T-helper 1 cell treated with Interleukin-12 subunit alpha and Interleukin-12 subunit beta and Interleukin-4 antibody, amounts not matched to agents 30 ng/mL and 1 ng/mL, for 36 hours (primary cell): ENCODE measurements at regions not wholly inside any gene's neighbourhood (a gene's known extent, or its start where the extent isn't known, plus 50 kb on each side); places are given as distances from the start of the nearest gene placed in this dataset.

Source experiments
- intact Hi-C: fragments of 100-400 bp; cut with micrococcal nuclease; formaldehyde crosslinking; loops from one replicate; pipeline ENCODE4 v1.15.1; 2024

DNA sequence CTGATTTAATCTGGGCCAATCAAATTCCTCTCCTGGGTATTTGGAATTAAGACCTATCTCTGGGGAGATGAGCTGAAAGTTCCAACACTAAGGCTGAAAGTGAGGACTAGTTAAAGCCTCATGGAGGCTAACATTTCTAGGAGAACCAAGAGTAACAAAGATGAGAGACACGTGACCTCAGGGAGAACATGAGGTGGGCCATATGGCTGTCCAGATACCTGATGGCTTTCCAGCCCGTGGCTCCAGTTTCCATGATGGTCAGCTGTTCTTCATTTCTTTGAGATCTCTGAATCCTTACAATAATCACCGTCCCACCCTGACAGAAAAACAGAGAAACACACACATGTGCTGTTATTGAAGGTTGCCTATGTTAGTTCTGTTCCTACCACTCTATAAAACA is 66.1 kb downstream of the LEPR start:
- intact Hi-C loops, result no loop called here

GRCh38 chr1:65489481-65489880 is 69.0 kb downstream of the LEPR start:
- intact Hi-C loops, result no loop called here

DNA sequence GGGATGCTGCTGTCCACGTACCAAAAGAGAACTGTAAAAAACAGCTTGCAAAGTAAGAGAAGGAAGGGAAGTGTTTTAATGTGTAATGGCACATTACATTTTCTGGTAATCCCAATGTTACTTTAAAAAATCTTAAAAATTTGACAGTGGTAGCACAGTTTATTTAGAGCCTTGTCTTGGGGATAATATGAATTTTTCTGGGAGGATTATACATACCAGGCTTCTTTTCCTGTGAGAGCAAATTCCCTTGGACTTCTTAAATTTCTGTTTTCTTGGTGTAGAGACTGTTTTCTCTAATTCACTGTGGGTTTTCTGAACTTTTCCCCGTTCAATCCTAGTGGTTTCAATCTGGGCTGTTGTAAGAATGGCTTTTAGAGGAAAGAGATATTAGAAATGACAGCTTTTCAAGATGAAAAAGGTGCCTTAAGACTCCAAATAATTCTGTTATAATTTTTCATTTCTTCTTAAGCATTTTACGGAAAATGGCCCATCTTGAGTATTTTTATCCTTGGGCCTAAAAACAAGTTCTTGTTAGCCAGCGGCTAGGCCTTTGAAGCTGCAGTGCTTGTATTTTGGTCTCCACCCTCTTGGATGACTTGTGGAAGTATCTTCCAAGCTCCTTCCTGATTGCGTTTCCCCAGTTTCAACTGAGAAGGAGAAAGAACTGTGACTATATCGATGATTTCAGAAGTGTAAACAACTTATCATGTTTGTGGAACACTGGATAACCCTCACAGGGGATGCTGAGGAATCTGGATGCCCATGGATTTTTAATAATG is 70.0 kb downstream of the LEPR start:
- intact Hi-C loops, result no loop called here

DNA sequence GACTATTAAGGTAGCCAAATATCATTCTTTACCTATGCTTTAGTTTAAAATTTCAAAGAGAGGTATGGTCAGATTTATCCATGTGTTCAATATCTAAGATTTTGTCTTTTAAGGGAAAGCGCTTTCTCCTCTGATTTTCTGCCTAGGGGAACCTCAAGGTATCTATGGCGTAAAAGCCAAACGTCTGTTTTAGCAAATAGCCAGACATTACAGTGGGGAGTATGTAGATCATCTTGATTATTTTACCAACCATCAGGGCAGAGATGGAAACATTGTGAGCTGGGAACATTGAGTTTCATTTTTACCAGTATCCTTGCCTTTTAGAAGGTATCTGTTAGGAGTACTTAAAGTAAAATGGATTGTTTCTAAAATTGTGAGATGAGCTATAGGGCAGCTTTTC is 71.0 kb downstream of the LEPR start:
- intact Hi-C loops, result no loop called here

DNA sequence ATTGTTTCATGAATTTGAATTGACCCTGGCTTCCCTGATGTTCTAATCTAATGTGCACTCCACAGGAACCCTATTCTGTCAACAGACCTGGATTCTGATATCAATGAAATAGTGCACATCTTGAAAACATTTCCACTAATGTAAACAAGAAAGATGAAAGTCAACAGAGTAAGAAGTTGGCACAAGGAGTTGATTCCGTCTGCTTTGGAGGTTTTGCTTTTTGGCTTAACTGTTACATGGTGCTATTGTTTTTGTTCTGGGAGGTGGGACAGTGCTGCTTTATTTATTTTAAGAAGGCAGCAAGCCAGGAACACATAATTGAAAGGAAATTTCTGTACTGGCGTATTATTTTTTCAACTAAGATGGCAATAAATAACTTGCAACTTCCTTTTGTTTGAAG is 73.3 kb downstream of the LEPR start:
- intact Hi-C loops, result no loop called here

DNA sequence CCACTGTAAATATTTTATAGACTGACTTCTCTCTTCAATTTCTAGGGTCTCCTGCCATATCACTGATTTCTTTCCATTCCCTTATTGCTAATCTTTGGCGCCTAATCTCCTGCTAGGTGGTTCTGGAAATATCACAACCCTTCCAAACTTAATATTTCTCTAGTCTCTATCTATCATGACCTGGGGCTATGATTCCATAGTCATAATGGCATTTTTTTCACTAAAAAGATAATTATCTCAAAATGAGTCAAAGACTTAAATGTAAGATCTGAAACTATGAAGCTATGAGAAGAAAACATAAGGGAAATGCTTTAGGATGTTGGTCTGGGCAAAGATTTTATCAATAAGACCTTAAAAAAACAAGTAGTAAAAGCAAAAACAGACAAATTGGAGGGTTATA is 74.2 kb downstream of the LEPR start:
- intact Hi-C loops, result no loop called here

- intact Hi-C loops, result no loop called here
These were observed 74.7 kb downstream of the LEPR start for GRCh38 chr1:65495137-65495536.

GRCh38 chr1:65497256-65497830 is 76.9 kb downstream of the LEPR start:
- intact Hi-C loops, result no loop called here

- intact Hi-C loops, result no loop called here
These were observed 83.0 kb downstream of the LEPR start for GRCh38 chr1:65503427-65503826.

- intact Hi-C loops, result no loop called here
These were observed 83.8 kb downstream of the LEPR start for GRCh38 chr1:65504263-65504662.

DNA sequence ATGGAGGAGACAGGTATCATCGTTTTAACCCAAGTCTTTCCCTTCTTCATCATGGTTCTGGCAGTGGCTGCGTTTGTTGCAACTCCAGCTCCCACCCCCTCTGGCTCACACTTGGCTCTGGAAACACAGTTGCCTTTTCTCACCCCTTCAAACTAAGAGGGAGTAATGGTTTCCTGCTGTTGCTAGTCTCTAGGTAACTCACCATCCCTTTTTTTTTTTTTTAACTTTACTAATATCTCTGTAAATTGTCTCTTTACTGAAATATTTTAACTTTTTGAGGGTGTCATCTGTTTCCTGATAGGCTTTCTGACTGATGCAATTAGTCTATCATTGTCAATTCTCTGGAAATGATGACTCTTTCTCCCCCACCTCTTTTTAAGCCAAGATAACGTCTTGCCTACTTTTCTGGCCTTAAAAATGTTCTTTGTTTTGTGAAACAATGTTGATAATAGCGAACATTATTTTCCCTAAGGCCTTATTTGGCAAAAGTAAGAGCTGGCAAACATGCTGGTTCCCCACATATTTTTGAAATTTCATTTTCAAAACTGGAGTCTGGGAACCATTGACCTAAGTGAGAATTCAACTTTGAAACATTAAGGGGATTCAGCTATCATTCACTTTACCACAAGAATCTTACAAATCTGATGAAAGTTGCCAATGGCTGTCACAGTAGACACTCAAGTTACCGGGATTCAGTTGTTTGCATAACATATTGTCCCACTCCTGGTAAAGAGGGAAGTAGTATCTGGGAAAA is 85.3 kb downstream of the LEPR start:
- intact Hi-C loops, result no loop called here

DNA sequence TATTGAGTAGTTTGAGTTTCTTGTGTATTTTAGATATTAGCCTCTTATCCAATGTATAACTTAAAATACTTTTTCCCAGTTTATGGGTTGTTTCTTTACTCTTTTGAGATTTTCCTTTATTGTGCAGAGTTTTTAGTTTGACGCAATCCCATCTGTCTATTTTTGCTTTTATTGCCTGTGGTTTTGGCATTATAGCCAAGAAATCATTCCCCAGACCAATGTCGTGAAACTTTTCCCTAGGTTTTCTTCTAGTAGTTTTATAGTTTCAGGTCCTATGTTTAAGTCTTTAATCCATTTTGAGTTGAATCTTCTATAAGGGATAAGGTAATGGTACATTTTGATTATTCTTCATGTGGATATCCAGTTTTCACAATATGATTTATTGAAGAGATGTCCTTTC is 87.6 kb downstream of the LEPR start:
- intact Hi-C loops, result no loop called here

DNA sequence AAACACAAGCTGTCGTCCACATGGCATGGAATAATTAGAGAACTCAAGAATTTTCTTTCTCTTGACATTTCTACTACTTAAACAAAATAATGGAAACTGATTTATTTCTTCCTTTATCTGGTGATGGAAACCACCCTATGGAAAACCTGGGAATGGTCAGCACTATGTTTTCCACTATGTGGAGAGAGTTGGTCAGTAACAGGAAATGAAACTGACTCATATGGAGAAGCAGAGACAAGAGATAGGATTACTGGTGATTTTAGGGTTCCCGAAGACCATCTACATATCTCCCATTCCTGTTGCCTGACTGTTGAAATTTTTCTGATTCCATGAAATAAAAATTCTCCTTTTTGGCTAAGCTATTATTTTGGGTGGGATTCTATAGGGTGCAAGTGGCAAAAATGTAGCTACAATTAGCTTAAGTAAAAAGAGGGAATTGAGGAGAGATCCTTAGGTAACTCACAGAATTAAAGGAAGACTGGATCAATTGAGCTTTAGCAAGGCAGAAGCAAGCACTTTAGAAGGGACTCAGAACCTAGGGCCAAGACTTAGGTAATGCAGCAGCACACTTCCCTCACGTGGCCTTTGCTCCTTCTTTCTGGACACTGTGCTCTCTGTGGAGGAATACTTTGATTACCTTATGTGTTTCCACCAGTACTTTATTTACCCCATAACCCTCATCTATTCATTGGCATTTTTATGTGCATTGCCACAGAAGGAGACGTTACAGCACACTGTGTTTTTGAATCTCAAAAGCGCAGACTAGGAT is 89.6 kb downstream of the LEPR start:
- intact Hi-C loops, result no loop called here

- intact Hi-C loops, result no loop called here
These were observed 90.5 kb downstream of the LEPR start for GRCh38 chr1:65510961-65511360.

DNA sequence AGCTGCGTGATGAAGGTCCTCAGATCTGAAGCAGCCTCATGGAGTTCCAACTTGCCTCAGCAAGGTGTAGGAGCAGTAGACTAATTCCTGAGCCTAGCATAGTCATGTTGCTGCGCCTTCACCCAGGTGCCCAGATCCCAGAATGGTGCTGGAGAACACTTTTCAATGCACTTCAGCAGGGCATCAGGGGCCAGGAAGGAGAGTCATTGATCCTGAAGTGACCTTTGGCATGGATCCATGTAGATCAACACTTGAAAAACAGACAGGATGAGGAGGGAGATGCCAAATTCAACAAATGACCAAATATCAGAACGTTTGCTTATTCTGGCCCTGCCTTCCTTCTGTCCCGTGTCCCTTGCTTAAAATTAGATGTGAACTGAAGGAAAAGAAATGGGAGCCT is 91.9 kb downstream of the LEPR start:
- intact Hi-C loops, result no loop called here

GRCh38 chr1:65512967-65513780 is 92.7 kb downstream of the LEPR start:
- intact Hi-C loops, result no loop called here

DNA sequence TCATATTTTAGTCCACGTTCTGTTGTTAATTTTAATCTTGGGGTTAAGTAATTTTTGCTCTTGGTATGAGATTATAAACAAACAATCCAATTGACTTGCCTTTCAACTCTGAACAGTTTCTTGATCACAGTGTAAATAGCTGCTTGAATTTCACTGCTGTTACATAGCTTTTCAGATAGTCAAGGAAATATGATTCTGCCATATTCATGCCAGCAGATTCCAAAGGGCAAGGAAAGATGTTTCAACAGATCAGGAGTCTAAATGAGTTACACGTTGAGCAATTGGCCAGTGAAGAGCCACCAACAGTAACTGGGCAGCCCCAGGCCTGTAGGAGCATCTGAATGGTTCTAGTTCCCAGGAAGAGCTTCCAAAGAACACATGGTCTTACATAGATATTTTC is 93.6 kb downstream of the LEPR start:
- intact Hi-C loops, result no loop called here

- intact Hi-C loops, result no loop called here
These were observed 104.4 kb downstream of the LEPR start for GRCh38 chr1:65524931-65525265.

- intact Hi-C loops, result no loop called here
These were observed 105.0 kb downstream of the LEPR start for GRCh38 chr1:65525266-65526048.

- intact Hi-C loops, result no loop called here
These were observed 105.6 kb downstream of the LEPR start for GRCh38 chr1:65526049-65526556.
